NCI-H2227 (cell line): ENCODE measurements at regions not wholly inside any gene's neighbourhood (a gene's known extent, or its start where the extent isn't known, plus 50 kb on each side); places are given as distances from the start of the nearest gene placed in this dataset.

Experiments
- DNase-seq: peaks from one replicate; lab custom pipeline; 2025; ENCODE audit not compliant: unreplicated experiment; lab: John Stamatoyannopoulos, UW

DNA sequence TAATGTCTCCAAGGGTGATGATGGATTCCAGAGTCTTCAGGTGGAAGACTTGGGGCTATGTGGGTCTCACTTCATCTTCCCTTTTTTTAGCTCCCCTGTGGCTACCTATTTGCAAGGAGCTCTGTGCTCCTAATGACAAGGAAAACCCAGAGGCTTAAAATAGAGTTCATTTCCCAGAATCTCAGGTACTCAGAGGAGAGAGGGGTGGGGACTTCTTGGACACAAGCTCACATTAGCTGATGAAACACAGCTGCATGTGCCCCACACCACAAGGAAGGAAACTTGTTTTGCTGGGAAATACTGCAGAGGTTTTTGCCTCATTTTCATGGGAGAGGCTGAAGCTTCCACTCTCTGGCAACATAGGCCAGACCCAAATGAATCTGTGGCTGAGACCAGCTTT is 138.6 kb upstream of the SLC1A4 start:
- DNase-seq = no peak

DNA sequence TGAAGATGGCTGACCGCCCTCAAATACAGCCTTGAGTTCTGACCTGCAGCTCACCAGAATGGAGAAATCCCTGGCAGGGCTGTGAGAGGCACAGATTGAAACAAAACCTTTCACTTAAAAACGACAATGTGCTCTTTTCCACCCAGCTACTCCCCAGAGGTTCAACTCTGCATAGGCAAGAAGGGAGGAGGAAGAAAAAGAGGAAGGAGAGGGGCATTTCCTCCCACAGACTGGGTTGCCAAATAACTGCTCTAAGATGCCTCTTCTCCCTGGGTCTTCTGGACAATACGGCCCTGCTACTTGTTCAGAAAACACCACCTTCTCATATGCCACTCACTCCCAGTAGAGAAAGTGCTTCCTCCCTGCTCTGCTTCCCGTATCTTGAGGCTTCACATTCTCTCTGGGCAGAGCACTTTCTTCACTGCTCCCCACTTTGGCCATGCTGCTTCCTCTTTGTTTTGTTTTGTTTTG is 136.4 kb upstream of the SLC1A4 start:
- no peak for DNase-seq

DNA sequence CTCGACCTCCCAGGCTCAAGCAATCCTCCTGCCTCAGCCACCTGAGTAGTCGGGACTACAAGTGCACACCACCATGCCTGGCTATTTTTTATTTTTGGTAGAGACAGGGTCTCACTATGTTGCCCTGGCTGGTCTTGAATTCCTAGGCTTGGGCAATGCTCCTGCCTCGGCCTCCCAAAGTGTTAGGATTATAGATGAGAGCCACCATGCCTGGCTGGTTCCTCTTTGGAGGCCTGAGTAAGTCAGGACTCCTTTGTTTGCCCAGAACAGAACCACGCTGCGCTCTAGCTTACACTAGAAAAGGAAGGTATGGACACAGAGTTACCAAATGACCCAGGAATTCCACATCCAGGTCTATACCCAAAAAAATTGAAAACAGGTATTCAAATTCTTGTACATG is 135.9 kb upstream of the SLC1A4 start:
- DNase-seq = no peak

DNA sequence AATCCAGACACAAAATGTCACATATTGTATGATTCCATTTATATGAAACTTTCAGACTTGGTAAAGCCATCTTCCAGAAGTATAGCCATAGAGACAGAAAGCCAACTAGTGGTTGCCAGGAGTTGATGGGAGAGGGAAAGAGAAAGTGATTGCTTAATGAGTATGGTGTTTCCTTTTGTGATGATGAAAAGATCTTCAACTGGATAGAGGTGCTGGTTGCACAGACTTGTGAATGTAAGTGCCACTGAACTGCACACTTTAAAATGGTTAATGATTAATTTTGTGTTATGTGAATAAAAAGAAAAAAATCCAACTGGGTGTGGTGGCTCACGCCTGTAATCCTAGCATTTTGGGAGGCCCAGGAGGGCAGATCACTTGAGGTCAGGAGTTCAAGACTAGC is 135.3 kb upstream of the SLC1A4 start:
- no peak for DNase-seq

DNA sequence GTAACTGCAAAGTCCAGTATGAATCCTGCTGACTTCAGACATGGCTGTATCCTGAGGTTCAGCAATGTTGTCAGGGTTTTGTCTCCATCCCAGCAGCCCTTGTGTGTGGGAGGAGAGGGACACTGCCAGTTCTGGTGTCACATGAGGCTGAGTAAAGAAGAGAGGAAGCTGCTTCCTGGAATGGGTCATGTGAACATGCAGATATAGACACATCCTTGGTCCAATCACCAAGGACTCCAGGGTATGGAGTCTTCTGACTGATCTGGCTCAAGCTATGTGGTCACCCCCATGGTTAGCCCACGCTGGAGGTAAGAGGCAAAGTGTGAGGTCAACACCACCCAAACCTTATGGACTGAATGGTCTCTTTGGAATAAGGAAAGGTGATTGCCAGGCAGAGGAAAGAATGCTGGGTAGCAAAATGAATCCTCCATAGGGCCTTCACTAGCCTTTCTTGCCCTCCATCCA is 134.4 kb upstream of the SLC1A4 start:
- no peak for DNase-seq

DNA sequence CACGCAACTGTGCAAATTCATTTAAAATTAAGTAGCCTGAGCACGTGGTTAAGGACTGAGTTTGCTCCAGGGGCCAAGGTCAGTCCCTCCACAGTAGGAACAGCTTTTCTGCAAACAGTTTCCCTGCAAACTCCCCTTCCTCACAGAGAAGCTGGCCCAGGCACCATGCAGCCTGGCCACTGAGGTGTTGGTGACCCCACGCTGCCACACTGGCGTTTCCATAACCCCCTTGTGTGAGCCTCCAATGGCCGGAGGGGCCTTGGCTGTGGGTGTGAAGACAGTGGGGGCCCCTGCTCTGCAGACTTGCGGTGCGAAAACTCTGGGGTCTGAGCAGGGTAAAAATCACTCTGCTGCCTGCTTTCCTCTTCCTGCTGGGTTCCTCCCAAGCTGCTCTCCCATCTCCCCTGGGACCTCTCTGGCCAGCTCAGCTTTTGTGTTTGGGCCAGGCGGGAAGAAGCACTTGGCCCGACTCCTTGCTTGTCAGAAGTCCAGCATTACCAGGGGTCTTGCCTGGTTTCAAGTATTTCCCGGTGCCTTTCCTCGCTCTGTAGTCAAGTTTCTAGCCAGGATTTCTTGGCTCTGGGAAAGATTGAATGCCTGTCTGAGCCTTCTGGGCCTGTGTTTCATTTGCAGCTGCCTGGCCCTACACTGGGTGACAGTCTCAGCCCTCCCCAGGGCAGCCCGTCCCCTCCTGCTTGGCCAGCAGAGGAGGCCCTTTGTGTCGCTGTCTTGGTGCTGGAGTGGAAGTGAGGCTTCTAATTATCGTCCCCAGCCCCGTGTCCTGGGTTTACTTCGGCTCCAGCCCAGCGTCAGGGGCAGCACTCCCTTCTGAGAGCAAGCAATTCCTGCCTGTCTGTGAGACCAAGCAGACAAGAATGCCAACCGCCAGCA is 131.4 kb upstream of the SLC1A4 start:
- peak; percentile 31 for DNase-seq

DNA sequence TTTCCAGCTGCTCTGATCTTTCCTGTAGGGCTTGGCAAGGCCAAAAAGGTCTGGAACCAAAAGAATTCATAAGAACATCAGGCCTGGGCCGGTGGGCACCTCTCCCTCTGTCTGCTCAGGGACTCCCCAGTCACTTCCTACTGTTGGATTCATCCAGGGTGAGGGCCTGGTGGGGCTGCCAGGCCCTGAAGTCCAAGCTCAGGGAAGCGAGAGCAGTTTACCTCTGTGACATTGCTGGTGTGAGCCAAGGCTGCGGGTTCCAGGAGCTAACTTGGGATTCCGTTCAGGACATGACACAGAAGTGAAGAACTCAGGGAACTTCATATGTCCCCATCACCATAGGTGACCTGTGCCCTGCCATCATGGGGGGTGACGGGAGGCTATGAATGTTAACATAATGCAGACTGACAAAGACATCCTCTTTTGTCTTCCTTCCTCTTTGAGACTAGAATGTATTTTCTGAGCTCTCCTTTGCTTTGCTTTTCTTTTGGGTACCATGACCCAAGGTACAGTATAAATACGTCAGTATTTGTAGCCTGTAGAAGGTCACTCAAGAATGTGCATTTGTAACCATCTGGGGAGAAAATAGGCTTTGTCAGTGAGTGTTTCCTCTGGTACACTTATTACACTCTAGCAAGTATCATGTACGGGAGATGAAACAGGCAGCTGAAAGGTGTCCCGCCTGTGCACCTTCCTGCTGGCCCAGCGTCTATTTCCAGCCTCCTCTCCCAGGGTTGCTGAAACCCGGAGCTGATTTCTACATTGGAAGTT is 130.5 kb upstream of the SLC1A4 start:
- no peak for DNase-seq

DNA sequence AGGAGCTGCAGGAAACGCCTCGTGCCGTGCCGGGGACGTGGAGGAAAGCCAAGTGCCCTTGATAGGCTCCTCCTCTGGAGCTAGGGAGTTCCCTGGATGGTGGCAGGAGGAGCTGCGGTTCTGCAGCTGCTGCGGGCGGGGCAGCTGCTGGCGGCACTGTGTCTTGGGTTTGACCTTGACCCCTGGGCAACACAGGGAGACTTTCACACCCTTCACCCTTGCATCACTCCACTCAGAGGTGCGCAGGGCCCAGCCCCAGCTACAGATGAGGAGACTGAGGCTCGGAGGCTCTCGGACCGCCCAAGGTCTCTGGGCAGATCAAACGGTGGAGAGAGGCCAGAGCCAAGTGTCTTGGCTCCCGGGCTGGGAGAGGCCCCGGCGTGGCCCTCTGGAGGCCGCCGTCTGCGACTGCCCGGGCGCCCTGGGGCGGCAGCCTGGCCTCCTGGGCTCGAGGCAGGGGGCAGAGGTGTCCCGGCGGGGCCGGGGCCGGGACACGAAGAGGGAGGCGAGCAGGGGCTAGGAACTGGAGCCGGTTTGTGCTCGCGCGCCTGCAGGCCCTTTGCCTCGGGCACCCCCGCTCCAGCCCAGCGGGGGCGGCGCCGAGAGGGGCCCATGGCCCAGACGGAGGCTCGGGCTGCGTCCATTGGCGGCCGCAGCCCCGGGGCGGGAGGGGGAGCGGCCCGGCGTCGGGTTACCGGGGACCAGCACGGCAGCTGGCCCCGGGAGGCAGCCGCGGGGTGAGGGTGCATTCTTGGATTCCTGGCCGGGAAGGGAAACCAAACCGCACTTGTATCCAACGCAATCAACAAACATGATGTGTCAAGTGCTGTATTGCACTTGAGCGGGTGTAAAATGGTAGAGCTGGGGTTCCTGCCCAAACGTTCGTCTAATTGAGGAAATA is 129.6 kb upstream of the SLC1A4 start:
- no peak for DNase-seq

DNA sequence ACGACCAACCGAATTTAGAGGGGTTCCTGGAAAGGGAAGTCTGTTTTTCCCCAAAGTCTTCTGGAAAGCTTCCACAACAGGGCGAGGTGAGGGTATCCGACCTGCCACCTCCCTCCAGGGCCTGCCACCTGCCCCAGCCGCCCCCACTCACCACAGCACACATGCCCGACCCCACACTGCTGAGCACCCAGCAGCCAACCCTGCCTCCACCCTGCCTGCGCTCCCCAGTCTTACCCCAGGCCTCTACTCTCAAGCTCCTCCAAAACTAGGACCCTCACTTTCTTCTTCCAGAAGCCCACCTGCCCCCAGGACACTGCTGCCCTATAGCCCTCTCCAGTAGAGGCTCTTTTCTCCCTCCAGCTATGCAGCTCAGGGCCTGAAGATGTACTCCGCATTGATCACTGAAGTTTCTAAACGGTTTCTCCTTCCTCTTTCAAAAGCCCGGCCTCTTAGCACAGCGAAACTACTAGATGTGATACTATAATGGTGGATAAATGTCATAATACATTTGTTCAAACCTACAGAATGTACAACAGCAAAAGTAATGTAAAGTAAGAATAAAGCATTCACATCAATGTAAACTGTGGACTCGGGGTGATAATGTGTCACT is 128.8 kb upstream of the SLC1A4 start:
- no peak for DNase-seq

DNA sequence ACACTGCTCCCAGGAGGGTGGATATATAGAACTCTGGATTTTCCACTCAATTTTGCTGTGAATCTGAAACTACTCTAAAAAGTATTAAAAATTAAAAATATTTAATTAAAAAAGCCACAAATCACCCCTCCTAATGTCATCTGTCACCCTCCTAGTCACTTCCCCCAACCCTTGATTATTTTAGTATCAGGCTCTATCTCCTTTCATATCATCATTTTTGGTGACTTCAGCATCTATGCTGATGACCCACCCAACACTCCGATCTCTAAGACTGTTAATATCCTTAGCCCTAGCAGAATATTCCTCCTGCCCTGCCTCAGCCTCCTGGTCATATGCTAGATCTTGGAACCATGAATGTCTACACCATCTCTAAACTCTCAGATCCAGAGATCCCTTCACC is 128.3 kb upstream of the SLC1A4 start:
- no peak for DNase-seq

DNA sequence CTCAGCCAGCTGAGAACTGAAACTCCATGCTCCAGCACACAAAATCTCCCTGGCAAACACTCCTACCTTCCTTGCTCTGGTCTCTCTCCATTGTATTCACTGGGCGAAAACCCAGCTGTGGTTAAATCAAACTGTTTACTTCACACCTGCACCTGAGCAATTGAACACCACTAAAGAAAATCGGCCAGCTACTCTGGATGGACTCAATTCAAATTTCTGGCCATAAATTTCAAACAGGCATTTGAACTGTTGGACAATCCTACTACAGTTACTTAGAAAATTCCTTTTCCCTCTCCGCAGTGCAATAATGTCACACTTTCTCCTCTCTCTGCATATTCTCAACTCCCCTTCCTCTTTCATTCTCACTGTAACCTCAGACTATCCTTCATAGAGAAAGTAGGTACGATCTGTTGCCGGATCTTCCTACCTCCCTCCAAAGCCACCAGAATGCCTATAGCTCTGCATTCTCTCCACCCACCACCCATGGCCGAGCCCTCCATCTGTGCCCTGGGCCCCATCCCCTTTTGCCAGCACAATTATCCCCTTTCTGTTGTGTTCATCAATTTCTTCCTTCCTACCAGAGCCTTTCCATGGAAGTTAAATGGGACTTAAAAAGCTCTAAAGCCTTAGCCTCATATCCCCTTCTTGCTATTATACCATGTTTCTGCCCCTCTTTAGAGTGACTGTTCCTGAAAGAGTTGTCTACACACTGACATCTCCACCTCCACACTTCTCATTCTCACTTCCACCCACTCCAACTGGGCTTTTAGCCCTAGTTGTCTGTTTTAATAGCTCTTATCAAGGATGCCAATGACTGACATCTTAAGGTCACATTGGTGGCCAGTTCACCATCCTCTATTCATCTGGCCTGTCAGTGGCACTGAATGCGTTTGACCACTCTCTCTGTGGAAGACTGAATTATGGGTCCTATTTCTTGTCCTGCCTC is 127.5 kb upstream of the SLC1A4 start:
- no peak for DNase-seq

DNA sequence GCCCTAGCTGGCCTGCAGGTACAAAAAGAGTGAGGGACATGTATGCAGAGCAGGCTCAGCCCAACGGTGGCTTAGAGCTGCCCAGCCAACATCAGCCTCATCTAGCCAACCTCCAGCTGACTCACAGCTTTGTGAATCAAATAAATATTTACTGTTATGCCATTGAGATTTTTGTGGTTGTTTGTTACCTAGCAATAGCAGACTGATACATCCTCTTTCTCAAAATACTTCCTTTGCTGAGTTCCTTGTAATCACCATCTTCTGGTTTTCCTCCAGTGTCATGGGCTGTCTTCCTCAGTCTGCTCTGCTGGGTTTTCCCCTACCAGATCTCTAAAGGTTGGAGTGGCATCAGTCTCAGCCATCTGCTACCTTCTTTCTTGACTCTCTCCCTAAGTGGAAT is 126.6 kb upstream of the SLC1A4 start:
- no peak for DNase-seq

DNA sequence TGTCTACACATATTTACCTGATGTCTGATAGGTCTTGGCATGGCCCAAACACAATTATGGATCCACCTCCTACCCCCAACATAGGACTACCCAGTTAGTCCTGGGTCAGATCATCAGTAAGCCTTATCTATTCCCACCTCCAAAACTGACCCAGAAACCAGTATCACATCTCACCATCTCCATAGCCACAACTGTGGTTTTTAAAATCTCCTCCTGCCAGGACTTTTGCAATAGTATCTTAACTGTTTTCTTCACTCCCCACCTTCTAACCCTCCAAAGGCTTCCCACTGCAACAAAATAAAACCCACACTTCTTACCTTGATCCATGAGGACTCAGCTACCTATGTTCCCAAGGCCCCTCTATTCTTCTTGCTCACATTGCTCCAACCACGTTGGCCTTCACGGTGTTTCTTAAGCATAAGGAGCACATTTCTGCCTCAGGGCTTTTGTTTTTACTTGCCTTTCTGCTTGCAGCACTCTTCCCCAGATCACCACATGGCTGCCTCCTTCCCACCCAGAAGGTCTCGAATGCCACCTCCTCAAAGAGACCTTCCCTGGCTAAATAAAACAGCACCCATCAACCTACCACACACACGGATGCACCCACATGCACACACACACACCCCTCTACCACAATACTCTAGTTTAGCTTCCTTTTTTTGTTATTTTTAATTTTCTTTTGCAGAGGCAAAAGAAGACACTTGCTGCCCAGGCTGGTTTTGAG is 125.9 kb upstream of the SLC1A4 start:
- no peak for DNase-seq

DNA sequence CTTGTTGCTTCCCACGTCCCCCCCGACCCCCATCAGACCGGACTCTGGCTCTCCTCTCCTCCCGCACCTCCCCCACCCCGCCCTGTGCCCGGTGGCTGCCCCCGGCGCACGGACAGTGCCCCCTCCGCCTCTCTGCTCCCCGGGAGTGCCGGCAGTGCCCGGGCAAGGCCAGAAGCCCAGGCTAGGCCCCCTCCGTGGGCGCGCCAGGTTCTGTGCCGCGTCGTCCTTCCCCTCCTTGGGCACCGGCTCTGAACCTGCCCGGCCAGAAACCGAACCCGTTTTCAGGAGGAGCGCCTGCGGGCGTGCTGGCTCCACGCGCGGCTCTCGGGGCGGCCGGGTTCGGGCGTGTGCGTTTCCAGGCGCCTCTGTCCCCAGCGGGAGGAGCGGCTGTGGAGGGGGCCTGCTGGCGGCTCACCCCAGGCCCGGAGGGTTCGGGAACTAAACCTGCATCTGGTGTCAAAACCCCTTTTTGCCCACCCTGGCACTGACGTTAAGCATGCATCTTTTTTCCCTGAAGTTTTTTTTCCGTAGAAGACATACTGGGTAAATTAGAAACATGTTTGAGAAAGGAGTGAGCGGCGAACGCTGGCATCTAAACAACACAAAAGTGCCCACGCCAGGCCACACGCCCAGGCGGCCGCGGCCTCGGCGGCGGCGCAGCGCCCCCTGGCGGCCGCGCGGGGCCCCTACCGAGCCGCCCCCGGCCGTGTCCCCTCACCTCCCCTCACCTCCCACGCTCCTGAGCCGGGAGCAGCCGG is 123.9 kb upstream of the SLC1A4 start:
- DNase-seq = peak; percentile 67

DNA sequence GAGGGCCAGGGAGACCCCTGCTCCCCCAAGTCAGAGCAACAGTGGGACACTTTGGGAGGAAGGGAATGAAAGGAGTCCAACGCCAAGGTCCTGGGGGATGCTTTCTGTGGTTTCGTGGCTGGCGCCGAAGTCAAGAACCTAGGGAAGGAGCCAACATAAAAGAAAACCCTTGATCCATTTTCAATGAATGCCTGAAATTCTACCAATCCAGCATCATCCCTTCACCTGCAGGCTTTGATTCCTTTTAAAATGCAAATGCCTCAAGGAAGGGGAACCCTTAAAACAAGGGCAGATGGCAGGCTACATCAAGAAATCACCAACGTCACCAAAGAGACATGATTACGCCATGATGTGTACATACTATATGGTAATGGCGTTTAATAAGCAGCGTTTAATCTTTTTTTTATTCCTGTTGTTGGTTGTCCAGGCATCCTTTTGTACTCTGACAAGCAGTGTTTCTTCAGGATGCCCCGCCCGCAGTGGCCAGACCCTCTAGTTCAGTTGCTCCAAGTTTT is 123.3 kb upstream of the SLC1A4 start:
- no peak for DNase-seq

DNA sequence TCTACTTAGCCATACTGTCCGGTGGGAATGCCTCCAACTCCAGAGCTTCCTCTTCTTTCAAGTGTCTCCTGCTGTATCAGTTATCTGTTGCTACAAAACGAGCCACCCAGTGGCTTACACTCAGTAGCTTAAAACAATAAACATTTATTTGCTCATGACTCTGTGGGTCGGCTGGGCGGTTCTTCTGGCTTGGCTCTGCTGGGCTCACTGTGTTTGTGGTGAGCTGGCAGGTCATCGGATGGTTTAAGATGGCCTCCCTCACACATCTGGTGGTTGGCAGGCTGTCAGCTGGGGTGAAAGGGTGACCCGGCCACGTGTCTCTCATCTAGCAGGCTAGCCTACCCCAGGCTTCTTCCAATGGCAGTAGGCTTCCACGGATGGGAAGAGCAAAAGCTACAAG is 122.4 kb upstream of the SLC1A4 start:
- DNase-seq = no peak

DNA sequence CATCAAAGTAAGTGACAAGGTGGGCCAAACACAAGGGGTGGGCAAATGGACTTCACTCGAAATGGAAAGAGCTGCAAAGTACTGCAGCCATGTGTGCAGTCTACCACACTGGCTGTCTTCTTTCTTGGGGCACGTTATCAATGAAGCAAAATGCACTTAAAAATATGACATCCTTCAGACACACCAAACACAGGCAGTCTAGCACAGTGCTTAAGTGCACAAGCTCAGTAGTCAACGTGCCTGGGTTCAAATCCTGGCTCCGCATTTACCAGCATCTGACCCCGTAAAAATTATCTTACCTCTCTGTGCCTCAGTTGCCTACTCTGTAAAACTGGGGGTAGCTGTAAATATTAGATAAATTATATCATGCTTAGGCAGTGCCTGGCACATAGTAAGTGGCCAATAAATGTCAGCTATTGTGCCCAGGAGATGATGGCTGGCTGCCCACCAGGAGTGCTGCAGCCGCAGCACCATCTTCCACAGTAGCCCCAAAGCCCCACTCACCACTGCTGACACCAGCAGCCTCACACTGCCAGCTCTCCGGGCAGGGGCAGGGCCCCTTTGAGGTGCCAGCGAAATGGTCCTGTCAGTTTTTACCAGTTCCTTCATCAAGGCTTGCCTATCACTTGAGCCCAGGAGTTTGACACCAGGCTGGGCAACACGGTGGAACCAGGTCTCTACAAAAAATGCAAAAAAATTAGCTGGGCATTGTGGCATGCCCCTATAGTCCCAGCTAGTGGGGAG is 121.8 kb upstream of the SLC1A4 start:
- no peak for DNase-seq
